Left lung (tissue), 4 donors: ENCODE measurements at regions not wholly inside any gene's neighbourhood (a gene's known extent, or its start where the extent isn't known, plus 50 kb on each side); places are given as distances from the start of the nearest gene placed in this dataset.

Experiments used
- ATAC-seq: fragments of 200-7000 bp; cut with Tn5 transposase; one replicate; pipeline ENCODE4 v1.9.1; 2020; ENCODE audit warnings: moderate library complexity
- DNase-seq, 4 donors: peaks; one replicate each; pipeline ENCODE4 v3.0.0-alpha.2; 2013 to 2020
- H3K27ac ChIP-seq, 2 donors: fragments of 200-600 bp; sonication (generic) in 1 of 2; one replicate each; pipeline versions ENCODE4 v1.5.0 to v1.8.0; 2020 to 2021
- H3K27me3 ChIP-seq, 2 donors: fragments of 200-600 bp; sonication (generic) in 1 of 2; one replicate each; pipeline versions ENCODE4 v1.5.0 to v1.8.0; 2020 to 2021
- H3K36me3 ChIP-seq, 2 donors: fragments of 200-600 bp; sonication (generic) in 1 of 2; one replicate each; pipeline versions ENCODE4 v1.5.0 to v1.8.0; 2020 to 2021
- H3K4me1 ChIP-seq, 2 donors: fragments of 200-600 bp; one replicate each; pipeline ENCODE4 v1.8.0; 2021
- H3K4me3 ChIP-seq, 2 donors: fragments of 200-600 bp; sonication (generic) in 1 of 2; one replicate each; pipeline versions ENCODE4 v1.5.0 to v1.8.0; 2020 to 2021; ENCODE audit warnings: mild to moderate bottlenecking in 1 of 2
- H3K9me3 ChIP-seq, 2 donors: fragments of 200-600 bp; sonication (generic) in 1 of 2; one replicate each; pipeline versions ENCODE4 v1.5.0 to v1.8.0; 2020 to 2021
- intact Hi-C, 2 donors: fragments of 100-400 bp; cut with DNase I; formaldehyde crosslinking; loops; one replicate each; pipeline versions ENCODE4 v1.11.2 to v1.14.2; 2022
- TF ChIP-seq, protein P1 (sequence below), 2 donors: fragments of 200-600 bp; sonication (generic) in 1 of 2; IDR thresholded peaks; one replicate each; pipeline versions ENCODE4 v1.5.0 to v1.8.0; 2021; ENCODE audit warnings: antibody characterized with exemption in 2 of 2
- donor health status: DM: no; HTN: yes; CAD: no.
- donor health status: DM: no; HTN: no; CAD: no.

DNA sequence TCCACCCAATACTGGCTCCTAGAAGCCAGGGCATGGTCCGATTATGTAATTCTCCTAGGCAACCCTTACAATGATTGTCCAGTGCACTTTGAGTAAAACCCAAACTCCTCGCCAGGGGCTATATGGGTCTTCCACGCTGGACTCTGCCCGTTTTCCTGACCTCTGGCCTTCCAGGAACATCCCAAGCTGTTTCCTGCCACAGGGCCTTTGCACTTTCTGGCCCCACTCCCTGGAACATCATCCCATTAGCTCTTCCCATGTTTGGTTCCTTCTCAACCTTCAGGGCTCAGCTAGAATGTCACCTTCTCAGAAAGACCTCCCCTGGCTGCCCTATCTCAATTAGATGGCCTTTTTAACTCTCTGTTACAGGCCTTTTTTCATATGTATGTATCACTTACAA lies 85.4 kb downstream of the IRF2BPL start:
- Histone ChIP-seq H3K27me3 (no peaks in the 10 kb centered on the region), H3K27ac (no peak overlapping the region), H3K4me1 (peaks cover 16 to 19% of the 10 kb centered on the region in 2 donors), H3K36me3 (no peaks in the 10 kb centered on the region), H3K4me3 (no peak overlapping the region), H3K9me3 (no peaks in the 10 kb centered on the region)
- TF ChIP-seq, protein P1, sequence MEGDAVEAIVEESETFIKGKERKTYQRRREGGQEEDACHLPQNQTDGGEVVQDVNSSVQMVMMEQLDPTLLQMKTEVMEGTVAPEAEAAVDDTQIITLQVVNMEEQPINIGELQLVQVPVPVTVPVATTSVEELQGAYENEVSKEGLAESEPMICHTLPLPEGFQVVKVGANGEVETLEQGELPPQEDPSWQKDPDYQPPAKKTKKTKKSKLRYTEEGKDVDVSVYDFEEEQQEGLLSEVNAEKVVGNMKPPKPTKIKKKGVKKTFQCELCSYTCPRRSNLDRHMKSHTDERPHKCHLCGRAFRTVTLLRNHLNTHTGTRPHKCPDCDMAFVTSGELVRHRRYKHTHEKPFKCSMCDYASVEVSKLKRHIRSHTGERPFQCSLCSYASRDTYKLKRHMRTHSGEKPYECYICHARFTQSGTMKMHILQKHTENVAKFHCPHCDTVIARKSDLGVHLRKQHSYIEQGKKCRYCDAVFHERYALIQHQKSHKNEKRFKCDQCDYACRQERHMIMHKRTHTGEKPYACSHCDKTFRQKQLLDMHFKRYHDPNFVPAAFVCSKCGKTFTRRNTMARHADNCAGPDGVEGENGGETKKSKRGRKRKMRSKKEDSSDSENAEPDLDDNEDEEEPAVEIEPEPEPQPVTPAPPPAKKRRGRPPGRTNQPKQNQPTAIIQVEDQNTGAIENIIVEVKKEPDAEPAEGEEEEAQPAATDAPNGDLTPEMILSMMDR (IDR thresholded peaks at IDR 0.05), result no peak
- DNase-seq (no peak), ATAC-seq (no peak)
- intact Hi-C loops, result no loop called here

DNA sequence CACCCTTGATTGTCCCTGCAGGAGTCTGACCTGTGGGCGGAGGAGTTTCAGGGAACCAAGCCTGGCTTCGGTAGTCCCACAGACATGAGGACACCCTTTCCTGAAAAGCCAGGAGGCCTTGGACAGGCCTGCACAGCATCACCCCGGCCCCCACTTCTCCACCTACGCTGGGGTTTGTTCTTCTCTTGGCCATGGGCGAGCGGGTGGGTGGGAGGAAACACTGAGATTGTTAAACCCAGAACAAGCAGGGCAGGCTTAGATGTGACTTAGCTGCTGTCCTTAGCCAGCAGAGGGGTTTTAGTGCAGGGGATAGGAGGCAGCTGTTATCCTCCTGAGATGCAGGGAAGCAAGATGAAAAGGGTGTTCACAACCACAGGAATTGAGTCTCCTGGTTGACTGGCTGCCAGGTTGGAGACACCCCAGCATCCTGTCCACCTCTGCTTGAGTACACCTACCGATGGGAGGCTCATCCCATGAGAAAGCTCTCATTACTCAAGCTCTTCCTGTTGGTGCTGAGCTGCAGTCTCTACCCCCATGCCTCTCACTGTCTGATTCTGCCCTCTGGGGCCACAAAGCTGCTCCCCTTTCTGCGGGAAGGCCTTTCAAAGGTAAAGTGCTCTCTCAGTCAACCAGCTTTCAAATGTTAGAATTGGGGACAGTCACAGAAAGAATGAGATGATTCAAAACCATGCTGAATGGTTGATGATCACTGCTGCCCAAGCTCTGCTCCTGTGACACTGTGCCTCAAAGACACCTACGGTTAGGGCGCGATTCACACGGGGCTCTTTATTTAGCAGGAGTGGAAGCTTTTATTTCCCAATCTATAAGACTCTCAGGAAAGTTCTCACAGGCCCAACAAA lies 86.3 kb downstream of the IRF2BPL start:
- intact Hi-C loops, result no loop called here
- Histone ChIP-seq H3K4me1 (peaks cover 9 to 10% of the 10 kb centered on the region in 2 donors), H3K27me3 (no peaks in the 10 kb centered on the region), H3K36me3 (no peaks in the 10 kb centered on the region), H3K27ac (no peak overlapping the region), H3K4me3 (no peak overlapping the region), H3K9me3 (no peaks in the 10 kb centered on the region)
- peak in 1 of 4 donors; percentile 76 for DNase-seq
- TF ChIP-seq, protein P1 (IDR thresholded peaks at IDR 0.05), result no peak
- no peak for ATAC-seq

DNA sequence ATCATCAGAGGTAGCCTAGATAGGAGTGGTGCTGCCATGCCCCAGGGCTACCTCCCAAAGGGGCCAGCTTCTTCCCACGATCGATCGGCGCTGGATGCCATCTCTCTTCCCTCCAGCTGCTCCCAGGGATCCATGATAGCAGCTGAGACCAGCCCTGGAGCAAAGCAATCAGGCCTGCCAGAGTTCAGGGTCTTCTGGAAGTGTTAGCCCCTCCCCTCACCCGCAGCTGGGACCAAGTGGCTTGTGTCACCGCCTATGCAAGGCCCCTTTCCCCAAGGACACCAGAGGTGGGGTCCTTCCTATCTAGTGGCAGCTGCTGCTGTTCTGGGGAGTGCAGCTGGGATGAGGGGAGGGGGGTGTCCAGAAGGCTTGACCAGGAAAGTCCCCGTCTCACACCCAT lies 87.0 kb downstream of the IRF2BPL start:
- TF ChIP-seq, protein P1 (IDR thresholded peaks at IDR 0.05), result no peak
- ATAC-seq (no peak), DNase-seq (peak in 1 of 4 donors; percentile 63)
- Histone ChIP-seq H3K36me3 (no peaks in the 10 kb centered on the region), H3K27me3 (no peaks in the 10 kb centered on the region), H3K27ac (no peak overlapping the region), H3K9me3 (no peaks in the 10 kb centered on the region), H3K4me3 (no peak overlapping the region), H3K4me1 (peaks cover 3% of the 10 kb centered on the region in 2 donors)
- intact Hi-C loops, result no loop called here

DNA sequence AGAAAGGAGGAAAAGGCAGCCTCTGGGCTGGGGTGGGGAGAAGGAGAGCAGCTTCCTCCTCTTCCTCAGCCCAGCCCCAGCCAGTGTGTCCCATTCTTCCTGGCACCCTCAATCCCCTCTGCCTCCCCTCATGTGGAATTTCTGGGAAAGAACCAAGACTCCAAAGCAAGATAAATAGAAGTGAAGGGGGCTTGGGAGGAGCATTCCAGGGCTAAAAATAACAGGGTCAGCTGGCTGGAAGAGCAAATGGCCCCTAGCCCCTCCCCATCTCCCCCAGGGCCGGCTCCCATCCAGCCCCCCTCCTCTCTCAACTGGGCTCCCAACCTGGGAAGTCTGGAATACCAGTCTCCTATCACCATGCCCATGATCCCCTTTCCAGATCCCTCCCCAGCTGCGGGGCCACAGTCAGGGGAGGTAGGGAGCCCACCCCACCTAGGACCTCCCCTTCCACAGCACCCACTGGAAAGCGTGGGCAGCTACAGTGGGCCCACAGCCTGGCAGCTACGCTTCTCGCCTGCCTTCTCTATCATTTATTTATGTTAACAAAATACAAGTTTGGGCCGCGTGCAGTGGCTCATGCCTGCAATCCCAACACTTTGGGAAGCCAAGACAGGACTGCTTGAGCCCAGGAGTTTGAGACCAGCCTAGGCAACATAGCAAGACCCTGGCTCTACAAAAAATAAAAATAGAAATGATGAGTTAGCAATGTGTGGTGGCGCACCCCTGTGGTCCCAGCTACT lies 88.3 kb downstream of the IRF2BPL start:
- Histone ChIP-seq H3K4me1 (peaks cover 0 to 3% of the 10 kb centered on the region in 2 donors), H3K9me3 (no peaks in the 10 kb centered on the region), H3K4me3 (no peak overlapping the region), H3K27ac (no peak overlapping the region), H3K36me3 (no peaks in the 10 kb centered on the region), H3K27me3 (no peaks in the 10 kb centered on the region)
- DNase-seq, result peak in 2 of 4 donors; percentile 83 to 85
- TF ChIP-seq, protein P1 (IDR thresholded peaks at IDR 0.05), result no peak
- ATAC-seq, result no peak
- intact Hi-C loops, result no loop called here
